ENCODE measurements at regions not wholly inside any gene's neighbourhood (a gene's known extent, or its start where the extent isn't known, plus 50 kb on each side); places are given as distances from the start of the nearest gene placed in this dataset.

- DNase-seq (ENCODE audit: low spot score) (no peak), ATAC-seq (no peak)
- intact Hi-C loops (cut with DNase I), result no loop called here
Measured at GRCh38 chr16:73215678-73216377, 167.9 kb upstream of the ZFHX3 start.

- ATAC-seq, result peak; percentile 73
- intact Hi-C loops (cut with DNase I), result no loop called here
- DNase-seq (ENCODE audit: low spot score), result no peak
Measured at GRCh38 chr16:73214825-73215677, 167.1 kb upstream of the ZFHX3 start.

DNA sequence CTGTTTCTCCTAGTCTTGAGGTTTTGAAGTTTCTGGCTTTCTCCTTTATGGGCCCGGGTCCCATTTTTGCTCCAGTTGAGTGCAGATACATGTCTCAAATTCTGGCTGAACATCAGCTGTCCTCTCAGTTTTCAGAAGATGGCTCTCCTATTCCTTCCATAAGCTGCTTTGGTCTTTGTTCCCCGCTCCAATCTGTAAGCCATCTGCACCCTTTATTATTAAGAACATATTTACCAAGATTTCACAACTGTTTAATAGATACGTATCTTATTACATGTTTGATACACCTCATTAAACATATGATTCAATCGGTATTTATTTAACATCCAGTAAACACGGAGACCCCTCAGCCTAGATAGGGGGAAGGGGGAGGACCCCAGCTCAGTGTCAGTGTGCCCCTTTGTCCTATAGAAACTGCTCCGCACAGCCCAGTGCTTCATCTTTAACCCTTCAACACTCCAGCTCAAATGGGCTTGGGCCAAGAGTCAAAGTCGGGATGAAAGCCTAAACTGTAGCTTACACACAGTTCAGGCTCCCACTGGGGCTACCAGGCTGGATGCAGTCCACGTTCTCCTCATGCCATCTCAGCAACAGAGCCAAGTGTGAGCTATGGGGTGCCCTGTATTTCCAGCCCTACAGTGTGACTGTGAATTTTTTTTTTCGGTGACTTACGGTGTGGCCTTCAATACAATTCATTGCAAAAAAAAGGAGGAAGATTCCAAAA lies 166.0 kb upstream of the ZFHX3 start:
- ATAC-seq (peak; percentile 40), DNase-seq (ENCODE audit: low spot score) (no peak)
- intact Hi-C loops (cut with DNase I), result no loop called here

DNA sequence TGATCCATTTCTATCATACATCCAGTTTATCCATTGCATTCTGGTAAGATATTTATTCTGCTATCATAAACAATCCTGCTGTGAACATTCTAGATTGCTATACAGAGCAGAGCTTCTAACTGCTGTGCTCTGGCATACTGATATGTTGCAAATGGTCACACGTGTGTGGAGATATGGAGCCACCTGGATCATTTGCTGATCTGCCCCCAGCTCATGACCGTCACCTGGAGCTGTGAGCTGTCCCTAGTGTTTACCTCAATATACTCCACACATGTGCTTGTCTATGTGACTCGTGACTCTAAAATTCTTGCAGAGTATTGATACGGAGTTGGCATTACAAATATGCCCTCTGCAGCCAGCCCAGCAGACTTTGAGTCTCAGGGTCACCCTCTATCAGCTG lies 164.5 kb upstream of the ZFHX3 start:
- DNase-seq (ENCODE audit: low spot score) (no peak), ATAC-seq (no peak)
- intact Hi-C loops (cut with DNase I), result no loop called here

- intact Hi-C loops (cut with DNase I), result no loop called here
- DNase-seq (ENCODE audit: low spot score) (no peak), ATAC-seq (no peak)
Measured at GRCh38 chr16:73210686-73211085, 162.8 kb upstream of the ZFHX3 start.

- no peak for DNase-seq (ENCODE audit: low spot score)
- intact Hi-C loops (cut with DNase I), result no loop called here
- ATAC-seq, result no peak
Measured at GRCh38 chr16:73210084-73210483, 162.2 kb upstream of the ZFHX3 start.

DNA sequence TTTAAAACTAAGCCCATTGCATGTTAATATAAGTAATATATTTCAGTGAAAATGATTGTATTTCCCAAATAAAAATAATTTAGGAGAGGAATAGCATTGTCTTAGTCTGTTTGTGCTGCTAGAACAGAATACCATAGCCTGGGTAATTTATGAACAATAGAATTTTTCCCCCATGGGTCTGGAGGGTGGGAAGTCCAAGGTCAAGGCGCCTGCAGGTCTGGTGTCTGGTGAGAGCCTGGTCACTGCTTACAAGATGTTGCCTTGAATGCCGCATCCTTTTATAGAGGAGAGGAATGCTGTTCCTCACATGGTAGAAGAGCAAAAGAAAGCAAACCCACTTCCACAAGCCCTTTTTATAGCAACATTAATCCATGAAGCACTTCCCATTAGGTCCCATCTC lies 161.3 kb upstream of the ZFHX3 start:
- no peak for ATAC-seq
- intact Hi-C loops (cut with DNase I), result loop anchor here (5.0 kb wide), 1 partner anchor 993 kb away; no protein-coding TSS in a partner anchor
- no peak for DNase-seq (ENCODE audit: low spot score)

DNA sequence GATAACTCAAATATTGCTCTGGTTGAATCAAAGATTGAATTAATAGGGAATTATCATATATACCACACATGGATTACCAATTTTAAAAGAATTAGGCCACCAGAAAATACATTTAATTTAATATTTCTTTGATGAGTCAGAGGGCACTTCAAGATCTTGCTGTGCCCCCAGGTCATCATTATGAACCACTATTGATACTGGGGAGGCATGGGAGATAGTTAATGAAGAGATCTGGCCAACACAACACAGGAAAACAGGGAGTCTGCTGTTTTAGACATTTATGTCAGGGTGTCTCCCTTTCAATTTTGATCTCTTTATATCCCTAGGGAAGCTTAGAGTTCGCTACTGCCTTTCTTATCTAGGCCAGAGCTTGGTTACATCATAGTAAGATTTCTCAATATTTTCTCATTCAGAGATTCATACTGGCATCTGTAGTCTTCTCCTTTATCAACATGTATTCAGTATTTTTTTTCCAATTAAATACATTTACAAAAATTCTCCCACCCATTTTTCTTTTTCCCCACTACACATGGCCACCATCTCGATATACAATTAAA lies 158.3 kb upstream of the ZFHX3 start:
- ATAC-seq (no peak), DNase-seq (ENCODE audit: low spot score) (no peak)

DNA sequence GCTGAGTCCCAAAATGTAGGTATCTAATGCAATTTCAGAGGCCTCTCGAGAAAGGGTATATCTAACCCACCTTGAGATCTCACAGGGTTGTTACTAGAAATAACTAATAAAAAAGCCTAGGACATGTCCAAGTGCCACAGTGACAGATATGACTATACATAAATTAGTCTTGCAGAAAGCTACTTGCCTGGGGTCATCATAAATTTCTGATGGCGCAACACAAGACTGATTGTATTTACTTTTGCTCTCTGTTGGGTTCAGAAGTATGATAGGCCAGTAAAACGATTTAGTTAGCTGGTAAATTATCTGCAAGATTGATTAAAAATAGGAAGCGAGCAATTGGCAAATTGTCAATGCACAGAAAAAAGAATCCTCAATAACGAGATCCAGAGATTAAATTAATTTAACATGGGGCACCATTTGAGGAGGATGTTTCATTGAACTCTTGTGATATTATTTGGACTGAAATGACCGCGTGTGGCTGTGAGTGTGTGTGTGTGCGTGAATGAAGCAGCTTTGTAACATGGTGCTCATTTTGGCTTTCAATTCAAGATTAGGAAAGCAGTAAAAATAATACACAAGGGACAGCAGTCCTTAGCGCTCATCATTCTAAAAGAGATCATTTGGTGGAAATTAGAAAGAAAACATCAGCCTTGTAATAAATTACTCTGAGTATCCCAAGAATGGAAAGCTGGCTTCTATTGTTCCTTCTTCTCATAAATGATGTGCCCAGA lies 157.4 kb upstream of the ZFHX3 start:
- ATAC-seq (no peak), DNase-seq (ENCODE audit: low spot score) (no peak)
- intact Hi-C loops (cut with DNase I), result loop anchor here (5.0 kb wide), 1 partner anchor 997 kb away; no protein-coding TSS in a partner anchor

More for the DNA sequence above, 158.3 kb upstream of the ZFHX3 start:
- intact Hi-C loops (cut with DNase I), result loop anchor here (5.0 kb wide), 1 partner anchor 996 kb away; no protein-coding TSS in a partner anchor

GRCh38 chr16:73204359-73205152 lies 156.6 kb upstream of the ZFHX3 start:
- DNase-seq (ENCODE audit: low spot score) (no peak), ATAC-seq (no peak)
- intact Hi-C loops (cut with DNase I), result loop anchor here (5.0 kb wide), 1 partner anchor 998 kb away; no protein-coding TSS in a partner anchor

- DNase-seq (ENCODE audit: low spot score) (no peak), ATAC-seq (no peak)
- intact Hi-C loops (cut with DNase I), result no loop called here
Measured at GRCh38 chr16:73202161-73202729, 154.3 kb upstream of the ZFHX3 start.

DNA sequence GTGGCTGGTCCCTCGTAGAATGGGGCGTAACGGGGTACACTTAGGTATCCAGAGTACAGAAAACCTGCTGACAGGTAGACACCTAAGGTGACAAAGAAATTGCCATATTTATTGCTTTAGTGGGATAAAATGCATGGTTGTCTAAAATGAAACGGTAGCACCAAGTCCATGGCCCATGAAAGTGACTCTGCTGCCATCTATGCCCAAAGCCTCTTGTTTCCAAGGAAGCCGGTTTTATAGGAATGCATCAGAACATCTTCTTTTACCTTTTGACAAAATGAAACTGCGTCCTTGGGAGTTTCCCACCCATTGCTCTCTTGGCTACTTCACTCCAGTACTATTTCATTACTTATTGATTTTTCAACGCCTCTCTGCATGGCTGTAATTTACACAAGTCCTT lies 151.3 kb upstream of the ZFHX3 start:
- intact Hi-C loops (cut with DNase I), result no loop called here
- DNase-seq (ENCODE audit: low spot score) (no peak), ATAC-seq (no peak)

GRCh38 chr16:73198481-73198880 lies 150.6 kb upstream of the ZFHX3 start:
- intact Hi-C loops (cut with DNase I), result no loop called here
- no peak for ATAC-seq
- DNase-seq (ENCODE audit: low spot score), result no peak

GRCh38 chr16:73197598-73197997 lies 149.7 kb upstream of the ZFHX3 start:
- intact Hi-C loops (cut with DNase I), result no loop called here
- DNase-seq (ENCODE audit: low spot score) (no peak), ATAC-seq (no peak)

- intact Hi-C loops (cut with DNase I), result no loop called here
- DNase-seq (ENCODE audit: low spot score) (peak; percentile 79), ATAC-seq (peak; percentile 95)
Measured at GRCh38 chr16:73196670-73197069, 148.7 kb upstream of the ZFHX3 start.

DNA sequence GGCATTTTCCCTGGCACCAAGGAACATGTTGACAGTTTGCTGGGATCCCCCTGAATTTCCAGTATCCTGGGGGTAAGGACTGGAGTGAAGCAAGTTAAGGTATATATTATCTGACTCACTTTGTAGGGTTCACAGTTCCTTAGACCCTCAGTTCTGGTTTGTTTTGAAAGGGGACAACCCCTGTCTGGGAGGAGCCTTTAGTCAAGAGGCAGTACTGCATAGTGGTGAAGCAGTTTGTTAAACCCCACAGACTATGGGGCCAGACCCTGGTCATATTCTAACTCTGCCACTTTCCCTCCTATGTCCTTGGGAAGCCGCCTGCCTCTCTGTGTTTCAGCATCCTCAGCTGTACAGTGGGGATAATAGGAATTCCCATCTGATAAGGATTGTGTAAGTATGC lies 145.5 kb upstream of the ZFHX3 start:
- ATAC-seq (no peak), DNase-seq (ENCODE audit: low spot score) (no peak)
- intact Hi-C loops (cut with DNase I), result no loop called here

DNA sequence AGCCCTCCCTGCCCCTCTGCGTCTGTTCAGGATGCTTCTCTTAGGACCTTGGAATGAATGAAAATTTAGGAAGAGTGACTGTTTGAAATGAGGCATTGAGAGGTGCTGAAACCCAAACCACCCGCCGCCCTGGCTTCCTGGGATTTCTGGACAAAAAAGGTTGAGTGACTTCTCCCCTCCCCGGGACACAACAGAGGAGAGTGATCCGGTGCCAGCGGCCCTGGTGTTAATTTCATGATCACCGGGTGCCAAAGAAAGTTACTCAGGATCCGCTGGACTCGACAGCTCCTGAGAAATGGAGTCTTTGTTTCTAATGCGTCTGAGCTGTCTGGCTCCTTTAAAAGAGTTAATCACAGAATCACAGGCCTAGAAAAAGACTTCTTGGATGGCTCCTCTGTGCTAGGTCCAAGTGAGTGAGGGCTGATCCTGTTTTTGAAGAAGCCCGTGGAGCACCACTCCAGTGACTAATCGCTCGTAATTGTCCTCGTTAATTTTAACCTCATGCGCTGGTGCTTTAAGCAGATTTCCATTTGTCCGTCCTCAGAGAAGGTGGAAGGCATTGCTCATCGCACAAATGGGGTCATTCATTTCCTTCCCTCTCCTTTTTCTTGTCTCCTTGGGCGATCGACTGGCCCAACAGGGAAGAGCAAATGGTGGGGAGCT lies 144.4 kb upstream of the ZFHX3 start:
- DNase-seq (ENCODE audit: low spot score), result no peak
- intact Hi-C loops (cut with DNase I), result no loop called here
- ATAC-seq, result no peak
